ENCODE measurements at regions not wholly inside any gene's neighbourhood (a gene's known extent, or its start where the extent isn't known, plus 50 kb on each side); places are given as distances from the start of the nearest gene placed in this dataset.

GRCh38 chr9:1919229-1919628 is 95.9 kb upstream of the SMARCA2 start:
- no peak for TF ChIP-seq MXI1 (IDR thresholded peaks at IDR 0.05; ENCODE audit: low read depth, low read length)
- no peak for TF ChIP-seq RCOR1 (IDR thresholded peaks at IDR 0.05; ENCODE audit: low read length)
- TF ChIP-seq MAX (IDR thresholded peaks at IDR 0.05; ENCODE audit: low read depth), result no peak
- TF ChIP-seq FOXJ3 (CRISPR knock-in tag; IDR thresholded peaks at IDR 0.05), result no peak
- no peak for TF ChIP-seq TEAD4 (IDR thresholded peaks at IDR 0.05; ENCODE audit: borderline replicate concordance, insufficient read depth)
- TF ChIP-seq RFX5 (IDR thresholded peaks at IDR 0.05; ENCODE audit: low read length), result no peak
- TF ChIP-seq FOSL2 (IDR thresholded peaks at IDR 0.05; ENCODE audit: borderline replicate concordance, low read depth), result no peak
- TF ChIP-seq GATA2 (CRISPR knock-in tag; IDR thresholded peaks at IDR 0.05), result no peak
- TF ChIP-seq ZBTB33 (IDR thresholded peaks at IDR 0.05; ENCODE audit: borderline replicate concordance, low read depth), result no peak
- TF ChIP-seq EP300 (IDR thresholded peaks at IDR 0.05; ENCODE audit: borderline replicate concordance in 1 of 2, low read depth in 1 of 2, low read length in 1 of 2), result no peak
- TF ChIP-seq RXRA (IDR thresholded peaks at IDR 0.05; ENCODE audit: borderline replicate concordance, low read depth), result no peak
- TF ChIP-seq CHD2 (IDR thresholded peaks at IDR 0.05; ENCODE audit: low read length, partially characterized antibody), result no peak
- TF ChIP-seq ELF1 (IDR thresholded peaks at IDR 0.05), result no peak
- no peak for TF ChIP-seq GABPA (IDR thresholded peaks at IDR 0.05; ENCODE audit: low read depth)
- no peak for TF ChIP-seq RAD21 (IDR thresholded peaks at IDR 0.05; ENCODE audit: low read length)
- TF ChIP-seq FOXM1 (IDR thresholded peaks at IDR 0.05; ENCODE audit: low read depth), result no peak

GRCh38 chr9:1920386-1920785 is 94.8 kb upstream of the SMARCA2 start:
- Histone ChIP-seq H3K27ac (ENCODE audit: low read depth in 2 of 2, low read length in 1 of 2) (no peak overlapping the region), H4K20me1 (ENCODE audit: insufficient read depth) (no peaks in the 10 kb centered on the region), H3K4me2 (no peak overlapping the region), H3K9me3 (no peaks in the 10 kb centered on the region), H3K9me2 (no peaks in the 10 kb centered on the region), H3F3A (replicated peaks; ENCODE audit: insufficient read depth) (no peaks in the 10 kb centered on the region), H3K36me3 (replicated peaks in 1 of 2; ENCODE audit: control insufficient read depth in 1 of 2, insufficient read depth in 2 of 2, low read length in 1 of 2) (no peaks in the 10 kb centered on the region), H3K79me2 (ENCODE audit: insufficient read depth) (no peaks in the 10 kb centered on the region), H3K4me1 (ENCODE audit: control insufficient read depth in 1 of 2, insufficient read depth in 2 of 2, low read depth in 1 of 2, low read length in 1 of 2) (peaks cover 0 to 10% of the 10 kb centered on the region in 2 experiments; a peak in 2 of 4 replicates), H3K9ac (no peak overlapping the region), H3K27me3 (ENCODE audit: insufficient read depth) (no peaks in the 10 kb centered on the region), H2AFZ (ENCODE audit: low read depth) (no peak overlapping the region), H3K4me3 (ENCODE audit: low read depth in 2 of 2, low read length in 1 of 2) (no peak overlapping the region)
- POLR2A ChIA-PET, result no interaction called here
- CTCF ChIA-PET, result no interaction called here
- WGBS (ENCODE audit: low lambda C conversion rate), result 91% methylated on average over 3 of the region's 3 CpGs
- TF ChIP-seq MEF2A (IDR thresholded peaks at IDR 0.05; ENCODE audit: borderline replicate concordance, low read depth) (no peak), GATA2 (CRISPR knock-in tag; IDR thresholded peaks at IDR 0.05) (no peak), YY1 (IDR thresholded peaks at IDR 0.05; ENCODE audit: low read depth) (no peak), REST (IDR thresholded peaks at IDR 0.05; ENCODE audit: low read depth, low read length) (no peak), ELF1 (IDR thresholded peaks at IDR 0.05) (no peak), CTCF (IDR thresholded peaks at IDR 0.05) (no peak), NFIC (IDR thresholded peaks at IDR 0.05; ENCODE audit: borderline replicate concordance) (no peak), RXRA (IDR thresholded peaks at IDR 0.05; ENCODE audit: borderline replicate concordance, low read depth) (no peak), JUND (IDR thresholded peaks at IDR 0.05) (no peak)
- DNase-seq, result no peak

More at GRCh38 chr9:1919229-1919628, 95.9 kb upstream of the SMARCA2 start:
- Histone ChIP-seq H3K9me3 (no peaks in the 10 kb centered on the region), H3K4me3 (ENCODE audit: low read depth in 2 of 2, low read length in 1 of 2) (no peak overlapping the region), H3K4me1 (ENCODE audit: control insufficient read depth in 1 of 2, insufficient read depth in 2 of 2, low read depth in 1 of 2, low read length in 1 of 2) (peaks cover 0 to 10% of the 10 kb centered on the region in 2 experiments; a peak in 2 of 4 replicates), H4K20me1 (ENCODE audit: insufficient read depth) (no peaks in the 10 kb centered on the region), H3K79me2 (ENCODE audit: insufficient read depth) (no peaks in the 10 kb centered on the region), H3K27me3 (ENCODE audit: insufficient read depth) (no peaks in the 10 kb centered on the region), H3K4me2 (no peak overlapping the region), H2AFZ (ENCODE audit: low read depth) (no peak overlapping the region), H3F3A (replicated peaks; ENCODE audit: insufficient read depth) (no peaks in the 10 kb centered on the region), H3K9me2 (no peaks in the 10 kb centered on the region), H3K36me3 (replicated peaks in 1 of 2; ENCODE audit: control insufficient read depth in 1 of 2, insufficient read depth in 2 of 2, low read length in 1 of 2) (no peaks in the 10 kb centered on the region), H3K27ac (ENCODE audit: low read depth in 2 of 2, low read length in 1 of 2) (no peak overlapping the region), H3K9ac (no peak overlapping the region)
- ChIA-PET POLR2A (no interaction called here), CTCF (interaction anchor here (1.7 kb wide), 1 partner anchor 21 kb away, joined by 5 read pairs; no protein-coding TSS in a partner anchor)
- WGBS (ENCODE audit: low lambda C conversion rate), result 55% methylated on average over 4 of the region's 4 CpGs
- DNase-seq, result no peak
